HG03469 (cell line): ENCODE measurements at regions not wholly inside any gene's neighbourhood (a gene's known extent, or its start where the extent isn't known, plus 50 kb on each side); places are given as distances from the start of the nearest gene placed in this dataset.

Source experiments
- ATAC-seq: cut with Tn5 transposase; IDR thresholded peaks from one replicate; pipeline ENCODE4 v1.9.1; 2021; ENCODE audit warnings: mild to moderate bottlenecking, moderate library complexity, moderate number of reproducible peaks; ENCODE audit not compliant: unreplicated experiment

- ATAC-seq = no peak
Measured at GRCh38 chr18:27595113-27595838, 410.2 kb upstream of the CHST9 start.

GRCh38 chr18:27585602-27586173 lies 400.6 kb upstream of the CHST9 start:
- ATAC-seq = no peak

GRCh38 chr18:27583466-27583865 lies 398.4 kb upstream of the CHST9 start:
- no peak for ATAC-seq

- ATAC-seq = no peak
Measured at GRCh38 chr18:27582760-27583412, 397.8 kb upstream of the CHST9 start.

GRCh38 chr18:27581296-27581904 lies 396.3 kb upstream of the CHST9 start:
- ATAC-seq = no peak

- no peak for ATAC-seq
Measured at GRCh38 chr18:27579364-27579763, 394.3 kb upstream of the CHST9 start.

GRCh38 chr18:27577752-27578151 lies 392.6 kb upstream of the CHST9 start:
- ATAC-seq = no peak

GRCh38 chr18:27577265-27577664 lies 392.2 kb upstream of the CHST9 start:
- no peak for ATAC-seq

GRCh38 chr18:27567434-27567833 lies 382.3 kb upstream of the CHST9 start:
- ATAC-seq = no peak

- no peak for ATAC-seq
Measured at GRCh38 chr18:27564066-27564465, 379.0 kb upstream of the CHST9 start.

- no peak for ATAC-seq
Measured at GRCh38 chr18:27558388-27559155, 373.5 kb upstream of the CHST9 start.

GRCh38 chr18:27556741-27557140 lies 371.6 kb upstream of the CHST9 start:
- ATAC-seq = no peak

- ATAC-seq = no peak
Measured at GRCh38 chr18:27549335-27550039, 364.4 kb upstream of the CHST9 start.

GRCh38 chr18:27546991-27547390 lies 361.9 kb upstream of the CHST9 start:
- no peak for ATAC-seq

- ATAC-seq = no peak
Measured at GRCh38 chr18:27544206-27544605, 359.1 kb upstream of the CHST9 start.

- ATAC-seq = no peak
Measured at GRCh38 chr18:27541293-27541692, 356.2 kb upstream of the CHST9 start.

- ATAC-seq = no peak
Measured at GRCh38 chr18:27540111-27540510, 355.0 kb upstream of the CHST9 start.

GRCh38 chr18:27528925-27529521 lies 343.9 kb upstream of the CHST9 start:
- no peak for ATAC-seq

- ATAC-seq = no peak
Measured at GRCh38 chr18:27527856-27528255, 342.7 kb upstream of the CHST9 start.

- no peak for ATAC-seq
Measured at GRCh38 chr18:27520401-27520800, 335.3 kb upstream of the CHST9 start.
